ENCODE measurements at regions not wholly inside any gene's neighbourhood (a gene's known extent, or its start where the extent isn't known, plus 50 kb on each side); places are given as distances from the start of the nearest gene placed in this dataset.

GRCh38 chr22:49012712-49013395 is 814.8 kb downstream of the BRD1 start:
- TF ChIP-seq POLR2A (IDR thresholded peaks at IDR 0.05) (no peak), EP300 (IDR thresholded peaks at IDR 0.05) (no peak), CTCF (IDR thresholded peaks at IDR 0.05) (no peak), POLR2AphosphoS5 (IDR thresholded peaks at IDR 0.05) (no peak)
- intact Hi-C loops (cut with DNase I; ENCODE audit: low total_unique reads): no loop called here
- WGBS, 5 donors: 50 to 62% (median 59%) methylated on average over 12 of the region's 12 CpGs
- no peak overlapping the region for H3K4me3 ChIP-seq
- no peaks in the 10 kb centered on the region for H3K9me3 ChIP-seq
- no peaks in the 10 kb centered on the region for H3K4me1 ChIP-seq
- H3K27ac ChIP-seq: no peak overlapping the region
- peaks cover 0 to 51% (median 0%) of the 10 kb centered on the region in 3 donors for H3K27me3 ChIP-seq
- H3K36me3 ChIP-seq: no peaks in the 10 kb centered on the region
- DNase-seq: peak; percentile 11 to 41

GRCh38 chr22:49011769-49012648 is 815.7 kb downstream of the BRD1 start:
- no peak overlapping the region for H3K4me3 ChIP-seq
- no peaks in the 10 kb centered on the region for H3K9me3 ChIP-seq
- intact Hi-C loops (cut with DNase I; ENCODE audit: low total_unique reads): no loop called here
- peaks cover 0 to 48% (median 0%) of the 10 kb centered on the region in 3 donors for H3K27me3 ChIP-seq
- H3K4me1 ChIP-seq: no peaks in the 10 kb centered on the region
- DNase-seq: peak in 1 of 2 donors; percentile 22
- WGBS, 5 donors: 57 to 71% (median 68%) methylated on average over 15 to 16 of the region's 16 CpGs
- H3K27ac ChIP-seq: no peak overlapping the region
- H3K36me3 ChIP-seq: no peaks in the 10 kb centered on the region
- TF ChIP-seq POLR2AphosphoS5 (IDR thresholded peaks at IDR 0.05): no peak

- H3K27me3 ChIP-seq: peaks cover 0 to 53% (median 0%) of the 10 kb centered on the region in 3 donors
- no peaks in the 10 kb centered on the region for H3K9me3 ChIP-seq
- no peaks in the 10 kb centered on the region for H3K4me1 ChIP-seq
- intact Hi-C loops (cut with DNase I; ENCODE audit: low total_unique reads): no loop called here
- TF ChIP-seq CTCF (IDR thresholded peaks at IDR 0.05) (no peak), POLR2AphosphoS5 (IDR thresholded peaks at IDR 0.05) (no peak), POLR2A (IDR thresholded peaks at IDR 0.05) (no peak), EP300 (IDR thresholded peaks at IDR 0.05) (no peak)
- no peaks in the 10 kb centered on the region for H3K36me3 ChIP-seq
- H3K4me3 ChIP-seq: no peak overlapping the region
- DNase-seq: peak in 1 of 2 donors; percentile 19
- WGBS, 5 donors: 61 to 75% (median 68%) methylated on average over 11 of the region's 11 CpGs
- H3K27ac ChIP-seq: no peak overlapping the region
Observed at GRCh38 chr22:49011379-49011768, 816.3 kb downstream of the BRD1 start.

- Histone ChIP-seq H3K9me3 (no peaks in the 10 kb centered on the region), H3K4me3 (no peak overlapping the region), H3K4me1 (no peaks in the 10 kb centered on the region), H3K36me3 (no peaks in the 10 kb centered on the region), H3K27ac (no peak overlapping the region), H3K27me3 (peaks cover 0 to 53% (median 0%) of the 10 kb centered on the region in 3 donors)
- intact Hi-C loops (cut with DNase I; ENCODE audit: low total_unique reads): no loop called here
- peak in 1 of 2 donors; percentile 14 for DNase-seq
- TF ChIP-seq POLR2A (IDR thresholded peaks at IDR 0.05) (no peak), EP300 (IDR thresholded peaks at IDR 0.05) (no peak), POLR2AphosphoS5 (IDR thresholded peaks at IDR 0.05) (no peak)
- WGBS, 5 donors: 81 to 86% (median 83%) methylated on average over 4 to 12 of the region's 12 CpGs
Observed at GRCh38 chr22:49010901-49011300, 816.8 kb downstream of the BRD1 start.

- Histone ChIP-seq H3K36me3 (no peaks in the 10 kb centered on the region), H3K27me3 (peaks cover 0 to 49% (median 0%) of the 10 kb centered on the region in 3 donors), H3K4me3 (no peak overlapping the region), H3K4me1 (no peaks in the 10 kb centered on the region), H3K27ac (no peak overlapping the region), H3K9me3 (no peaks in the 10 kb centered on the region)
- intact Hi-C loops (cut with DNase I; ENCODE audit: low total_unique reads): no loop called here
- TF ChIP-seq CTCF (IDR thresholded peaks at IDR 0.05) (no peak), POLR2A (IDR thresholded peaks at IDR 0.05) (no peak), POLR2AphosphoS5 (IDR thresholded peaks at IDR 0.05) (no peak), EP300 (IDR thresholded peaks at IDR 0.05) (no peak)
- 81 to 89% (median 86%) methylated on average over 21 to 25 of the region's 25 CpGs for WGBS, 5 donors
- DNase-seq: peak in 1 of 2 donors; percentile 15
Observed at GRCh38 chr22:49010070-49010863, 817.4 kb downstream of the BRD1 start.
